GM21717 (cell line): ENCODE measurements at regions not wholly inside any gene's neighbourhood (a gene's known extent, or its start where the extent isn't known, plus 50 kb on each side); places are given as distances from the start of the nearest gene placed in this dataset.
"Not testable (repeated sequence)": the region's sequence is repeated elsewhere in the genome, so short reads cannot be mapped to it uniquely, and the experiment has no call there.

Source experiments
- ATAC-seq: cut with Tn5 transposase; IDR thresholded peaks from one replicate; pipeline ENCODE4 v1.9.1; 2021; ENCODE audit warnings: mild to moderate bottlenecking, moderate library complexity; ENCODE audit not compliant: unreplicated experiment

DNA sequence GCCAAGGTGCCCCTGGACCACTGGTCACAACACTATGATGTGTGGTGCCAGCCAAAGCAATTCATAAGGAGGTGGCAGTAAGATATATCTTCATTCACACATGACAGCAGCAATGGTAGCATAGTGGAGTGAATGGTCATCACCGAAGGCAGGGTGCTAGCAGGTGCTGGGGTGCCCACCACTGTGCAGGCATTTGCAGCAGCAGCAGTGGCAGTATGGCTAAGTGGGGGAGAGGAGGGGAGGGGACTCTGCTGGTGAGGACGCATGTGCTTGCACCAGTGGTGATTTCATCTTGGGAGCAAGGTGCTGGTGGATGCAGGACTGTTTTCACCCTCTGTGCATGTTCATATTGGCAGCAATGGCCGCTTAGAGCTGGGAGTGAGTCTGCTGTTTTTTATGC lies 419.1 kb upstream of the KLHL4 start:
- no peak for ATAC-seq

DNA sequence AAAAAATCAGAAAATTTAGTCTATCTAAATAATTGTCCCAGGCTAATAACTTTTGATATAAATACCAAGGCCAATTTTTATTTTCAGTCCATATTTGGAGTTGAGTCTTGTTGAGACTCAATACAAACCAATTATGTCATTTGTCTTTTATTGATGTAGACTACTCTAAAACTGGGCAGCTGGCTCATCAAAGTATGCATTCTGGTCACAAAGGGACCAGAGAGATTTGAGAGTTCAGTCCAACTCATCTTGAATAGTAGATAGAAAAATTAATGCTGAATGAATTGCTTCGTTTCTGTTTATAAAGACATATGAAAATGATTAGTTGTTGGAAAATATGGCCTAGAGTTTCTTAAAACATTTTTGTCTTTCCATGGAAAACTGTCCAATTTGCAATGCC lies 412.5 kb upstream of the KLHL4 start:
- ATAC-seq = no peak

DNA sequence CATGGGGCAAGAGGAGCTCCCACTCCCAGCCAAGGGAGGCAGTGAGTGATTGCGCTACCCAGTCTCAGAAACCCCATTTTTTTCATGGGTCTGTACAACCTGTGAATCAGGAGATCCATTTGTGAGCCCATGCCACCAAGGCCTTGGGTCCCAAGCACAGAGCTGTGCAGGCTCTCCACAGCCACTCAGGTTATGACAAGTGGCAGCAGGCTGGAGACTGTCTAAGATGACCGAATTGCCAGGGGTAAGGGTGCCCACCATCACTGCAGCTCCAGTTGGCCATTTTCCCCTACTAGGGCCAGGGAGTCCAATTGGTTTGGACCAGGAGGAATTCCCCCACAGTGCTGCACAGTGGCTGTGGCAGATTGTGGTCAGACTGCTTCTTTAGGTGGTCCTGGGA lies 407.5 kb upstream of the KLHL4 start:
- ATAC-seq = no peak

DNA sequence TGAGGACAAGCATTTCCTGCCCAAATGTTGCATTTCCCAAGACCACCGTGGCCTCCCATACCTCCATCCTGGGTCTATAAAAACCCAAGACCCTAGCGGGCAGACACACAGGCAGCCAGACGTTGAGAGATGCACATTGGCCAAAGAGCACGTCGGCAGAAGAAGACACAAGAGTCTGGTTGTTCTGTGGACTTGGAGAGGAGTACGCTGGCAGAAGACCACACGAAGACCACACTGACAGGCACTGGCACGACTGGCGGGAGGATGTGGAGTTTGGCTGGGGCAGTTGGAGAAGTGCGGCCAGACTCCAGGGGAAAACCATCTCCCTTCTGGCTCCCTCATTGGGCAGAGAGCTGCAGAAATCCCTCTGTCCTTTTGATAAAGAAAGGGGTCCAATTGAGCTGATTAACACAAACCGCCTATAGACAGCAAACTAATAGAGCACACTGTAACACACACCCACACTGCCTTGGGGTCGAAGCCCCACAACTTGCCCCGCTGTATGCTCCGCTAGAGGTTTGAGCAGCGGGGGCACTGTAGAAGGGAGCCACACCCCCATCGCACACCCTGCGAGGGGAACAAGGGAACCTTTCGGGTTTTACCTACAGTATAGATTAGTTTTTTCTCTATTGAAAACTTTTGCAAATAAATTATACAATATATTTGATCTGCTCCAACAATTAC lies 376.7 kb upstream of the KLHL4 start:
- ATAC-seq = no peak

DNA sequence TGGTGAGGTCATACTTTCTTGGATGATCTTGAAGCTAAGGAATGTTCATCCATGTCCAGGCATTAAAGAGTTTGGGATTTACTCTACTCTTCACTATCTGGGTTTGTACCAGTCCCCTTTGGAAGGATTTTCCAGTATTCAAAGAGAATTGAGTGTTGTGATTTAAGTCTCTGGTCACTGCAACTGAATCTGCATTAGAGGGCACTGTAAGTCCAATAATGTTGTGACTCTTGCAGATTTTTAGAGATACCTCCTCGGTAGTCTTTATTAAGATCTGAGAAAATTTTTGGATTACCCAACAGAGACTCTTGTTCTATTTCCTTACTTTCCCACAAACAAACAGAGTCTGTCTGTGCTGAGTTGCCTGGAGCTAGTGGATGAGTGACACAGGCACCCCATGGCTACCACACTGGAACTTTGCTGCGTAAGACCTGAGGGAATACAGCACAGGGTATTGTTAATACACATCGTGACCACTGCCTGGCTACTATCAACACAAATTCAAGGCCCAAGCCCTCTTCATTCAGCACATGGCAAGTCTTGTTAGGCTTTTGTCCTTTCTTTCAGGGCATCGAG lies 357.1 kb upstream of the KLHL4 start:
- ATAC-seq = no peak

DNA sequence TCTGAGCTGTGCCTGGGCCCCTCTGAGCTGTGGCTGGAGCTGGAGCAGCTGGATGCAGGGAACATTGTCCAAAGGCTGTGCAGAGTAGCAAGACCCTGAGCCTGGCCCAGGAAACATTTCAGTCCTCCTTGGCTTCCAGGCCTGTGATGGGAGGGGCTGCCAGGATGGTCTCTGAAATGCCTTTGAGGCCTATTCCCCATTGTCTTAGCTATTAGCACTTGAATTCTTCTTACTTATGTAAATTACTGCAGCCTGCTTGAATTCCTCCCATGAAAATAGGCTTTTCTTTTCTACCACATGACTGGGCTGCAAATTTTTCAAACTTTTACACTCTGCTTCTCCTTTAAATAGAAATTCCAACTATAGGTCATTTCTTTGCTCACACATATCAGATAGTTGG lies 349.8 kb upstream of the KLHL4 start:
- no peak for ATAC-seq

DNA sequence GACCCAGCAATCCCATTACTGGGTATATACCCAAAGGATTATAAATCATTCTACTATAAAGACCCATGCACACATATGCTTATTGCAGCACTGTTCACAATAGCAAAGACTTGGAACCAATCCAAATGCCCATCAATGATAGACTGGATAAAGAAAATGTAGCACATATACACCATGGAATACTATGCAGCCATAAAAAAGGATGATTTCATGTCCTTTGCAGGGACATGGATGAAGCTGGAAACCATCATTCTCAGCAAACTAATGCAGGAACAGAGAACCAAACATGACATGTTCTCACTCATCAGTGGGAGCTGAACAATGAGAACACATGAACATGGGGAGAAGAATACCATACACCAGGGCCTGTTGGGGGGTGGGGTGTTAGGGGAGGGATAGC lies 339.6 kb upstream of the KLHL4 start:
- not testable (repeated sequence) for ATAC-seq
